C4-2B (cell line): ENCODE measurements at regions not wholly inside any gene's neighbourhood (a gene's known extent, or its start where the extent isn't known, plus 50 kb on each side); places are given as distances from the start of the nearest gene placed in this dataset.

Experiments used
- CTCF ChIP-seq: fragments of 450-650 bp; conservative IDR thresholded peaks from 2 replicates; pipeline ENCODE4 v1.5.1; 2017; ENCODE audit warnings: mild to moderate bottlenecking
- ZFX ChIP-seq: fragments of 450-650 bp; IDR thresholded peaks from 2 replicates; pipeline ENCODE4 v1.6.1; 2017

GRCh38 chr6:50471041-50471440, 242.3 kb upstream of the TFAP2D start:
- TF ChIP-seq ZFX = no peak
- TF ChIP-seq CTCF = no peak
